AG04450 (cell line): ENCODE measurements at regions not wholly inside any gene's neighbourhood (a gene's known extent, or its start where the extent isn't known, plus 50 kb on each side); places are given as distances from the start of the nearest gene placed in this dataset.

Experiments used
- CTCF ChIA-PET: fragments of 300-600, 350-600 bp; formaldehyde crosslinking; extraction: SDS; loops from one replicate; lab custom pipeline; 2022; ENCODE audit warnings: antibody characterized with exemption, inconsistent platforms; lab: Charles Lee
- POLR2A ChIA-PET: fragments of 350-600 bp; formaldehyde crosslinking; extraction: SDS; loops from one replicate; lab custom pipeline; 2021; ENCODE audit warnings: antibody characterized with exemption, inconsistent platforms; lab: Yijun Ruan, JAX
- DNase-seq: peaks from one replicate; pipeline ENCODE4 v3.0.0-alpha.2; 2011; ENCODE audit warnings: low read depth, low spot score
- H3K27ac ChIP-seq: one replicate; pipeline ENCODE4 v1.5.1; 2012; ENCODE audit warnings: low read depth, low read length, control low read depth
- H3K27me3 ChIP-seq: one replicate; pipeline ENCODE4 v1.6.0; 2012; ENCODE audit warnings: low read length; ENCODE audit not compliant: control insufficient read depth, insufficient read depth
- H3K4me3 ChIP-seq: 2 replicates; pipeline ENCODE4 v1.5.1; 2011; ENCODE audit warnings: mild to moderate bottlenecking, low read depth, low read length, control low read depth
- H3K9me3 ChIP-seq: 2 replicates; pipeline ENCODE4 v1.5.1; 2012; ENCODE audit warnings: low read length; ENCODE audit not compliant: control insufficient read depth, insufficient read depth
- TF ChIP-seq, protein P1 (sequence below): IDR thresholded peaks from 2 replicates; pipeline ENCODE4 v1.5.1; 2011; ENCODE audit warnings: low read depth, low read length, control low read depth, inconsistent platforms

GRCh38 chr2:188751816-188752215 is 222.4 kb upstream of the COL3A1 start:
- ChIA-PET POLR2A (no interaction called here), CTCF (no interaction called here)
- TF ChIP-seq, protein P1, sequence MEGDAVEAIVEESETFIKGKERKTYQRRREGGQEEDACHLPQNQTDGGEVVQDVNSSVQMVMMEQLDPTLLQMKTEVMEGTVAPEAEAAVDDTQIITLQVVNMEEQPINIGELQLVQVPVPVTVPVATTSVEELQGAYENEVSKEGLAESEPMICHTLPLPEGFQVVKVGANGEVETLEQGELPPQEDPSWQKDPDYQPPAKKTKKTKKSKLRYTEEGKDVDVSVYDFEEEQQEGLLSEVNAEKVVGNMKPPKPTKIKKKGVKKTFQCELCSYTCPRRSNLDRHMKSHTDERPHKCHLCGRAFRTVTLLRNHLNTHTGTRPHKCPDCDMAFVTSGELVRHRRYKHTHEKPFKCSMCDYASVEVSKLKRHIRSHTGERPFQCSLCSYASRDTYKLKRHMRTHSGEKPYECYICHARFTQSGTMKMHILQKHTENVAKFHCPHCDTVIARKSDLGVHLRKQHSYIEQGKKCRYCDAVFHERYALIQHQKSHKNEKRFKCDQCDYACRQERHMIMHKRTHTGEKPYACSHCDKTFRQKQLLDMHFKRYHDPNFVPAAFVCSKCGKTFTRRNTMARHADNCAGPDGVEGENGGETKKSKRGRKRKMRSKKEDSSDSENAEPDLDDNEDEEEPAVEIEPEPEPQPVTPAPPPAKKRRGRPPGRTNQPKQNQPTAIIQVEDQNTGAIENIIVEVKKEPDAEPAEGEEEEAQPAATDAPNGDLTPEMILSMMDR: no peak
- Histone ChIP-seq H3K27ac (no peak overlapping the region), H3K4me3 (no peak overlapping the region), H3K9me3 (0 out of 2 replicates have a peak, but pooled peaks cover 3% of the 10 kb centered on the region), H3K27me3 (no peaks in the 10 kb centered on the region)
- DNase-seq: no peak

DNA sequence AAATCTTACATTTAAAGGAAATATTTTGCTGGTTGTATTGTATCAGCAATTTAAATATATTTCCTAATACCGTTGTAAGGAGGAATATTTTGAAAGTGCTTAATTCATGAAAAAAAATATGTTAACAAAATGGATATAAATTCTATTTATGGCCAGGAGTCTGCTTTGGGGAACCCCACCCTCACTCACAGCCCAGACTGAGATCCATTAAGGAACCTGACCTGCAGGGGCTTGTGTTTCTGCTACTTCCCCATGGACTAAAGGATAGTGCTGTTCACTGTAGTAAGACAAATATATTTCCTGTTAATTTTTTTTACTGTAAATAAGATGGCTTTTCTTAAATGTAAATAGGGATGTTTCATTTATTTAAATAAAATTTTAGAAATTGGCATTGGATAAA is 221.9 kb upstream of the COL3A1 start:
- Histone ChIP-seq H3K4me3 (no peak overlapping the region), H3K27ac (no peak overlapping the region), H3K27me3 (no peaks in the 10 kb centered on the region), H3K9me3 (0 out of 2 replicates have a peak, but pooled peaks cover 3% of the 10 kb centered on the region)
- ChIA-PET CTCF (no interaction called here), POLR2A (no interaction called here)
- TF ChIP-seq, protein P1: no peak
- no peak for DNase-seq

DNA sequence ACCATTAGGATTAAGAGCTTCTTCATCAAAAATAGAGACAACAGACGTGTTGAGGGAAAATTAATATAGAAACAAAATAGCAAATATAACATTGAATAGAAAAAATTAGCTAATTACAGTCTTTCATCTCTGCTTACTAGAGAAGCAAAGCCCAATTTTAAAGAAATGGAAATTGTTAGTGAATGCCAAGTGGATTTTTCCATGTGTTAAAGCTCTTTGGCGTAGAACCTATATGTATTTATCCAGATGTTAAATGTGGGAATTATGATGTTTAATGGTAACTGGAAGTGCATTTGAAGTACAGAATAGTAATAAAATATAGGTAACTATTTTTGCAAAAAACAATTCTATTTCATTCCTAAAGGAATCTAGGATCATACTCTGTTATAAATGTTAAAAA is 212.0 kb upstream of the COL3A1 start:
- Histone ChIP-seq H3K4me3 (no peak overlapping the region), H3K9me3 (no peaks in the 10 kb centered on the region; the same call in 1 of the 2 replicates), H3K27ac (no peak overlapping the region), H3K27me3 (no peaks in the 10 kb centered on the region)
- POLR2A ChIA-PET: no interaction called here
- CTCF ChIA-PET: no interaction called here
- TF ChIP-seq, protein P1: no peak
- no peak for DNase-seq

DNA sequence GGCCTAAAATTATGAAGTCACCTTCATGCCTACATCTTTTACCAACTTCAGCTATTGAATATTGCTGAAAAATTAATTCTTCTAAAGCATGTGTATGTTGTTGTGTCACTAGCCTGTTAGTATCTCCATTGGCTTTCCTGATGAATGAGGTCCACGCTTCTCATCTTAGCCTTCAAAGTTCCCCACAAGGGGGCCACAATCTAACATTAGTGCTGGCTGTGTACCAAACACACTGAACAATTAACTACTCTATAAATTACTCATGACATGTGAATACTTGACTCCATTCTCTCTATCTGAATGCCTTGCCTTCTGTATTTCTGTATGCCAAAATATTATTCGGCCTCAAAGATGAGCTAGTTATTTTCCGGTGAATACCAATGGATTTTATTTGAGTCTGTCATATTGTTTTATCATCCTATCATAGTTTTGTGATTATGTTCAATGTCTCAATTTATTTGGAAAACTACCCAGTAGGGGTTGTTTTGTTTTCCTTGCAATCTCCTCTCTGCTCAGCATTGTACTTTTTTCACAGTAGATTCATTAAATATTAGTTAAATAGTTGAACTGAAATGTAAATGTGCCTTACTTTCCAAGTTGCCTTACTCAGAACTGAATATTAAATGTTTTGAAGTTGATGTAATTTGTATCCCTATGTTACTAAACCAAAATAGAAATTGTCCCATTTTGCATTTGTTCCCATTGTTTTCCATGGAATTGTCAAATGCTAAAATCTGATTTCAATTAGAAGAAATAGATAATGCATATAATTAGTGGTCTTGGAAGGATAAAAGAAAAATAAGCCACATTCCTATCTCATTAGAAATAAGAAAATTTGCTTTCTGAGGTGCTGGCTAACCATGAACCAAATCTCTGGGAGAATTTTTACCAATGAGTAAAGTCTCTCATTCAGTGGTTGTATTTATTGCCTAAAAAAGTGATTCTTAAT is 208.4 kb upstream of the COL3A1 start:
- no peaks in the 10 kb centered on the region for H3K9me3 ChIP-seq

More for the DNA sequence above, 208.4 kb upstream of the COL3A1 start:
- TF ChIP-seq, protein P1: peak; percentile 31
- no peak for DNase-seq
- no peak overlapping the region for H3K4me3 ChIP-seq
- ChIA-PET CTCF (interaction anchor here (0.6 to 1.4 kb wide), 3 partner anchors 35 to 213 kb away, joined by 3 to 7 read pairs (median 3); no protein-coding TSS in a partner anchor), POLR2A (no interaction called here)
- H3K27me3 ChIP-seq: no peaks in the 10 kb centered on the region
- no peak overlapping the region for H3K27ac ChIP-seq
